GM21390 (cell line): ENCODE measurements at regions not wholly inside any gene's neighbourhood (a gene's known extent, or its start where the extent isn't known, plus 50 kb on each side); places are given as distances from the start of the nearest gene placed in this dataset.
"Not testable (repeated sequence)": the region's sequence is repeated elsewhere in the genome, so short reads cannot be mapped to it uniquely, and the experiment has no call there.

Experiments
- ATAC-seq: cut with Tn5 transposase; IDR thresholded peaks from one replicate; pipeline ENCODE4 v1.9.1; 2021; ENCODE audit not compliant: unreplicated experiment

DNA sequence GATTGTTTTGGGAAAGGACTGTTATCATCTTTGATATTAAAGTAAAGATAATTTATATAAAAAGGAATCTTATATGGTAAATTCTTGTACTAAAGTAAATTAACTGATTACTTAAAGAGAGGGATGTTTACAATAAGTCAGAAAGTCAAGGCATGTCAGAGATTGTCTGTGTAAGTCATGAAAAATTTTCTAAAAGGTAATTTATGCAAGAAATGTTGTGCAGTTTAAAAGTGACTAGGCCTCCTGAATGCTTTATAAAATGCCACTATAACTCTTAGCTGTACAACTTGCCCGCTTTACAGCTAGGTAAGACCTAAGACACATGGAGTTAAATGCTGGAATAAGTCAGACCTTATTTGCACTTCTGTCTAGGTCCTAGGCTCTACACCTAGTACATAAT, 692.9 kb downstream of the GBE1 start:
- no peak for ATAC-seq

DNA sequence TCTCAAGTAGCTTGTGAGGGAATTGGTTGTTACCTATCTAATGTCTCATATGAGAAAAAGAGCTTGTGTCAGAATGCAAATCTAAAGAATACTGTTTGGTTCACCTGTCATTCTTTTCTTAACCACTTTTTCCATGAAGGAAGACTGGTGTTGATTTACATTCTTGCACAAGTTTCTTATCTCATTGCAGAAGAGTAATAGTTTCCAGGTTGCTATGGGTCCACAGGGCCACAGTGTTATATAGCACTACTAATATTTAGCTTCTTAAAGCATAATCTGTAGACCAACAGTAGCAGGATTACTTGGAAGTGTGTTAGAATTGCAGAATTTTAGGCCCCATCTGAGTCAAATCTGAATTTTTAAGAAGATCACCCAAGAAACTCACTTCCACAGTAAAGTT, 697.5 kb downstream of the GBE1 start:
- ATAC-seq: no peak

DNA sequence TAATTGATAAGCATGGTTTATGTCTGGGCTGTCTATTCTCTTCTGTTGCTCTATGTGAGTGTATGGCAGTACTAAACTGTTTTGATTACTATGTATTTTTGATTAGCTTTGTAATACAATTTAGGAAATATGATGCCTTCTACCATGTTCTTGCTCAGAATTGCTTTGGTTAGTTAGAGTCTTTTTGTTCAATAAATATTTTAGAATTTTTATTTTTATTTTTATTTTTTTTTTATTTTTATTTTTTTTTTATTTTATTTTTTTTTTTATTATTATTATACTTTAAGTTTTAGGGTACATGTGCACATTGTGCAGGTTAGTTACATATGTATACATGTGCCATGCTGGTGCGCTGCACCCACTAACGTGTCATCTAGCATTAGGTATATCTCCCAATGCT, 710.3 kb downstream of the GBE1 start:
- not testable (repeated sequence) for ATAC-seq

DNA sequence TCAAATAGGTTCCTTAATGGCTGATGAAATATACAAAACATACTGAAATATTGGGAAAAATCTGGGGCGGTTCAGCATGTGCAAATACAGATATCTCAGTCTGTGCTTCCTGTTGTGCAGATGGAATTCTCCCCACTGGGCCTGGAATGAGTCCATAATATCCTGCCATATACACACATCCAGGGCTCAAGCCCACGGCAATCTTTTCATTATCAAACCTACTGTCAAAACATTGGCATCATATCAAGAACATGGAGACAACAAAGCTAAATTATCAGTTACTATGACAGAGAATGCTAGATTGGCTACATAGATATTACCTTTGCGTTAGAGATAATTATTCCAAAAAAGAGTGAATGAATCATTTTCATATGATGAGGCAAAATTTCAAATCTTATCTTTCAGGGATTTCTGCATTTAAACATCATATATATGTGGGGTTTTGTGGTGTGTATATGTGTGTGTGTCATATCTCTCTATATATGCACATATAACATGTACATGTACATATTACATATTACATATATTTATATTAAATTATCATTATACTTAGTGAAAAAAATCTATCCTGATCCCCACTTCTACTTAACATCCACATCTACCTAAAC, 713.3 kb downstream of the GBE1 start:
- ATAC-seq: no peak

DNA sequence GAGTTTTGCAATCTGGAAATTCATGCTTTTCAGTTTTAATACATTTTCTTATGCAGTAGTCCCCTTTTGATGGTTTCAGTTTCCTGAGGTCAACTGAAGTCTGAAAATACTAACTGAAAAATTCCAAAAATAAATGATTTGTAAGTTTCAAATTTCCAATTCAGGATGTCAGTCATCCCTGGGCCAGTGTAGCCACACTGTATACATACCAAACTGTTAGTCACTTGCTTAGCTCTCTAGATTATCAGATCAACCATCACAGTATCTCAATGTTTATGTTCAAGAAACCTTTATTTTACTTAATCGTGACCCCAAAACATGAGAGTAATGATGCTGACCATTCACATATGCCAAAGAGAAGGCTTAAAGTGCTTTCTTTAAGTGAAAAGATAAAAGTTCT, 715.5 kb downstream of the GBE1 start:
- ATAC-seq: no peak

DNA sequence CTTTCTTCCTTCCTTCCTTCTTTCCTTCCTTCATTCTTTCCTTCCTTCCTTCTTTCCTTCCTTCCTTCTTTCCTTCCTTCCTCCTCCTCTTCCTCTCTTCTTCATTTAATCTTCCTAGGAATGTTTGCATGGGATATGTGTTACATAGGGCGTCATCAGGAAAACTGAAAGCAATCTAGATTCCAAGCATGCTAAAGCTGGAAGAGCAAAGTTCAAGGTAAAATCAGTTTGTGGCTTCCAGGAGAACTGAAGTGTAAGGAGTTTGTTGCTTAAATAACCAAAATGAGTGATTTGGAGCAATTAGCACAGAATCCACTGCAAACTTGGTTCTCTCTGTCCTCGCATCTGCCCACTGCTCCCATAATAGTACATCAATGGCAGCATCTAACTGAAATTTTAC, 716.2 kb downstream of the GBE1 start:
- ATAC-seq: no peak

DNA sequence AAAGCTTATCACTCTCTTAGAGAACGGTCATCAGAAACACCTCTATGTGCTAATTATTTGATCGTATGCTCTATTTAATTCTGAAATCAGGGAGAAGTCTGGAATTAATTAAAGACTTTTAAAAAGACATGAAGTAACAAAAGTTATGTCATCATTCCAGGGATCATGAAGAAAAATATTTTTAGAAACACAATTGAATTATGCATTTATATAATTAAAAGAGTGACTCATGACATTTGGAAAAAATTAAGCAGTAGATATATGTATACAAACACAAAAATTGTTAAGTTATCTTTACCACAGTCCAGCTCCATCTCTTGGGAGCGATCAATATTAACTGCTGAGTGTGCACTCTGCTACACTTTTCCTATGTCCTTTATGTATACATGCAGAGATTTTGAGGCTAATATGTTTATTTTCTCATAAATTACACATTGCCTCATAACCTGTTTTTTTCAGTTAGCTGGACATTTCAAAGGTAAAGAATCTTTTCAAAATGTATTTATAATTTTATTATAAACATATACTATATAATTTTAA, 717.7 kb downstream of the GBE1 start:
- no peak for ATAC-seq

DNA sequence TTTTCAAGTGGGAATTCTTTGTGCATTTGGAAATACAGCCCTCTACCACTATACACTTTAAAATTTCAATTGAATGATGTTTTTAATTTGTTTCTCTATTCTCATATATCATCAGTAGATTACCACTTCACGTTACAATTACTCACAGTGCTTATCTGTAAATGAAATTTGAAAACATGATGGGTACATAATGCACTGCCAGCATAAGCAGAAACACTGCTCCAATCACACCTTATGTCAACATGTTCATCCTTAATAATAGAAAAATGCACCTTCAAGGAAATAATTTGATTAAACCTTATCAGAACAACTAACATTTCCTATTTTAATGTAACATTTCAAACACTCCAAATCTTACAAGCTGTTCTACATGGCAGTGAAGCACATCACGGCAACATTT, 718.4 kb downstream of the GBE1 start:
- ATAC-seq: no peak

DNA sequence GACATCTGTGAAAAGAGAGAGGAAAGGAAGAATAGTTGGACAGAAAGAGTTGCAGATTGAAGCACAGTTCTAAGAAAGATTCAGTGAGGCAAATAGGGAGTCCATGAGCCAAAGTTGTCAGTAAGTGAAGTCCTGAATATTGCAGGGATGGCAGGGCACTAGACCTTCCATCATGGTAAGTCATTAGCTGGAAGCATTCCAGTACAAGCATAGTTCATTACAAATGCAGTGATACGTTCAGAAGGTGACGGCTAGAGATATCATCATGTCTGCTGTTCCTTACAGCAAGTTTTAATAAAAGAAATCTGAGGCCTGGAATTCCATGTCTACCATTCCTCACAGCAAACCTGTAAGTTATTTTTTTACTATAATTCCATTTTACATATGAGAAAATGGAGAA, 720.1 kb downstream of the GBE1 start:
- no peak for ATAC-seq

DNA sequence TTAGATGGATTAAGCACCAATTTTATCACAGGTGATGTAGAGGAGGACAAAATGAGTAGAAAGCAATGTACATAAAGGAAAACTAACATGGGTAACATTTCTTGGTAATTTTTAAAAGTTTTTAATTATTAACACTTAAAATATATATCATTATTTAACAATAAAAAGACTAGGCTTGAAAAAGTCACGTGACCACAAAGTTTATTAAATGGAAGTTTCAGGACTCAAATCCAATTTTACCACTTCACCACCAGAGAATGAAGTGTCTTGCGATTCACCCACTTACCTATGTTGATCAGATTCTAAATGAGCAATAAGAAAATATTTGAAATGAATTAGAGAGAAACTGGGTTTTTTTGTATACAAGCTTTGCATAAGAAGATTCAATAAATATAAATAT, 721.3 kb downstream of the GBE1 start:
- no peak for ATAC-seq

DNA sequence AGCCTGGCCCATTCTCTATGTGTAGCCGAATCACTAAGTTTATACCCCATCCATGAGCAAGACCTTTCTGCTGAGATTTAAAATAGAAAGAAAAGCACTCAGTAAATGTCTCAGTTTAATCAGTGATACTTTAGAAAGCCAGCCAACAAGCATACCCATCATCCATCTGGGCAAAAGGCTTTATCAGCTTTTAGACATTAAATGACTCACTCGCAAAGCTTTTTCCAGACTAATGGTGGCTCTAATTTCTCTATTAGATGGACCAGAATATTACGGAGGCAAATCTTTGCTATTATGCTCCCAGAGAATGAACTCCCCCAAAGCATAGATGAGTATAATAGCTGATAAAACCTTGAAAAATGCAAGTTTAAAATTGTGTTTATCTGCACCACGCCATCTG, 727.8 kb downstream of the GBE1 start:
- ATAC-seq: no peak

DNA sequence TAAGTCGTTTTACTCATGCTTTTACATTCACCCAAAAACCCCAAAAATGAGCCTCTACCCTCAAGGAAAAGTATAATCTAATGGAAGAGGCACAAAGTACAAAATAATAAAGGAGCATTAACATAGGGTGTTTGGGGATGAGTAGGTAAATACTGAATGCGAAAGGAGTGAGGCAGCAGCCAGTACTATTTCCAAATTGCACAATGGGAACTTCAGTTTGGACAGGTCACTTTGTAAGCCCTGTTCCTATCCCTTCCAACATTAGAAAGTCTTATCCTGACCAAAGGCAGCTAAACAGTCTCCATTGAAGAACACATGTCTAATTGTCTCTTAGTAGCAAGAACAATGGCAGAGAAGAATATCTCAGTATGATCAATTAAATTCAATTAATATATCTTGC, 728.3 kb downstream of the GBE1 start:
- ATAC-seq: no peak

DNA sequence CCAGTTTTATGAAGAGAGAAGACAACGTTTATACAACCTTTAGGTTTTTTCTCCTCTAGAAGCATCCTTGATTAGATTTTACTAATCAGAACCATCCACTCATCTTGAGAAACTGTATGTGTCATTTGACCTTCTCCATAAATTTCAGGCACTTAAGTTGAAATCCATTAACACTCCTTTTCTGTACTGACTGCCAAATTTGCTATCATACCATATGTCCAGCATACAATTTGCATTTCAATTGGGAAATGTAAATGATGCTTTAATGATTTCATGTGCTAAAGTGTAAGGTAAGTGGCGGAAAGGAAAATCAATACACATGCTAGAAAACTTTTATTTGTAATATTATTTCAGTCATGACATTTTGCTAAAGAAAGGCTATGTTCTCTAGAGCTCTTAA, 731.6 kb downstream of the GBE1 start:
- no peak for ATAC-seq

DNA sequence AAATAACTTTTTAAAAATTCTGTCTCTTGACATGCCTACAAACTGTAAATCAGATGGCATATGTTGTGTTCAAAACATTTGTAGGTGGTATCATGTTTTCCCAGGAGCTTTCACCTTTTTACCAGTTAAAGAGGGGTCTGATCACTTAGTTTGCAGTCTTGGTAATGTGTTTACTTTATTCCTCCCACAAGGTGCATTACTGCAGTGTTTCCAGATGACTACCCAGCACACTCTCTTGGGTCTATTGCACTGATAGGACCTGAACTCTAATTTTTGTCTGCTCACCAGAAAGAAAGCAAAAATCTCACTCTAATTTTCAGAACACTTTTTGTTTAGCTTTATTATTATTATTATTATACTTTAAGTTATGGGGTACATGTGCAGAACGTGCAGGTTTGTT, 734.1 kb downstream of the GBE1 start:
- no peak for ATAC-seq

DNA sequence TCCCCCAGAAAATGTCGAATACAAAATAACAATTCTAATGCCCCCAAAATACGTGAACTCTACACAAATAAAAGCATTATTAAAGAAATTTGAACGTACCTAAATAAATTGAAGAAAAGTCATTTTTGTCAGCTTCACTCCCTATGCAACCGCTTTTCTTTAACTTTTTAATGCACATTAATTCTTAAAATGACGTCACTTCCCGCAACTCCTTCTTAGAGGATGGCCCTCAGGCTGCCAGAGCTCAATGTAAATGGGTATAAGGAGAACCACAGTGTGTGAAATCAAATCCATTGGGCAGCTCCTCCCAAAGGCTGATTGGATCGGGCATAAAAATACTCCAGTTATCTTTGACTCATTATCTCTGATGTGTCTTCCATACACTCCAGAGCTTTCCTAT, 736.9 kb downstream of the GBE1 start:
- no peak for ATAC-seq

DNA sequence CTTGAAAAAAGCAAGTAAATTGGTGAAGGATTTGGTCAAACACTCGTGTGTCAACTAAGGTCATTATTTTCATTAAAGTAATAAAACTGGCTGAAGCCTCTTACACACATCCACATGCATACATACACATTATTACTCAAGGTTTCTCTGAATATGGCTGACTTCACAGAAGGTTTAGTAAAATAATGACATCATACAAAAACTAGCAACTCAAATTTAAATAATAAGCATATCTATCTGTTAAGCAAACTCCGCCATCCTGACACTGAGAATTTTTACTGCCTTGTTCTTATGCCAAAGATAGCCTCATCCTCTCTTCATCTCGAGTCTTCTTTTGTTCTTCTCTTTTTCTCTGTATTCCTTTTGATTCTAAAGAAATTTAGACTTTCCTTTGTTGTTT, 739.1 kb downstream of the GBE1 start:
- ATAC-seq: no peak

DNA sequence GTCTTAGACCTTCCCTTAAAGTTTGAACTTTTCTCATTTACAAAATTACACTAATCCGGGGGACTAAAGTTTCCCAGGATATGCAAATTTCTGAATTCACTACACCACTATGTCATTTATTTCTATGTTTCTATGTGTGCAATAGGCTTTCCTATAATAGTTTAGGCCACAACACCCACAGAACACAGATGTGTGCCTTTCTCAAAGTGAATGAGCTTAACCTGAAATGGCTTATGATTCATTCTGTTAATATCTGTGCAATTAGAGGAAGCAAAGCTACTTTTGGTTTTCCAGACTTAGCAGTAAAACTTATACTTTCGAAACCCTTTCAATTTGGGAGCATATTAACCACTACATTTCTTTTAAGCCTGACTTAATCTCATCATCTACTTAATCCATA, 748.1 kb downstream of the GBE1 start:
- no peak for ATAC-seq

DNA sequence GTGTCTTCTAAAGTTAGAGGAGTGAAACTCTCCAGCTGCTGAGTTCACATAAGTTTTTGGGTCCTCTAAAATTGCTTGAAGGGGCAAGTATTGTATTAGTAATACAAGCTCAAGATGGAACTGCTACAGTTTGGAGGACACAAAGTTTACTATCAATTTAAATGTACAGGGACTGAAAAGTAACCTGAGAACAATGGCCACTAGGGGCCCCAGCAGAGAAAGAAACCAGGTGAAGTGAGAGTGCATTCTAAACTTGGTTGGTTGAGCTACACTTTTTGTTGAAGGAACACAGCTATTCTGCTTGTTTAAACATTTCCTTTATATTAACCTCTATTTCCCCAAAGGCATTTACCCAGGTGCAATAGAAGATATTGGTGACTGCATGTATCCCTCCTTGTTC, 755.5 kb downstream of the GBE1 start:
- no peak for ATAC-seq

DNA sequence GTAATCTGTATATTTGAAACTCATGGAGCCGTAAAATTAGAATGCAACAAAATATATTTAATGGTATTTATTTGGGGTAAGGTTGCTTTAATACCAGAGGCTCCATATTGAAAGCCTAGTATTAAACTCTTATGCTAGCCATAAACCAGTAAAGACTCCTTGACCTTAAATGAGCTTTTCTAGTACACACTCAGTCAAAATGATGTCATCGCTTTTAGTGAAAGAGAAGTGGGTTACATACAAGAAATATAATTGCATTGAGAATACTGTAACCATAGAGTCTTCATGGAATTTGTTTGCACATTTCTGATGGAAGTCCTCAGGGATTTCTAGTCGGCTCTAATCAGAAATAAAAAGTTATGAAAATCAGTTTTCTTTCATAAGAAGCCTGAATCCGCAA, 757.6 kb downstream of the GBE1 start:
- ATAC-seq: no peak

DNA sequence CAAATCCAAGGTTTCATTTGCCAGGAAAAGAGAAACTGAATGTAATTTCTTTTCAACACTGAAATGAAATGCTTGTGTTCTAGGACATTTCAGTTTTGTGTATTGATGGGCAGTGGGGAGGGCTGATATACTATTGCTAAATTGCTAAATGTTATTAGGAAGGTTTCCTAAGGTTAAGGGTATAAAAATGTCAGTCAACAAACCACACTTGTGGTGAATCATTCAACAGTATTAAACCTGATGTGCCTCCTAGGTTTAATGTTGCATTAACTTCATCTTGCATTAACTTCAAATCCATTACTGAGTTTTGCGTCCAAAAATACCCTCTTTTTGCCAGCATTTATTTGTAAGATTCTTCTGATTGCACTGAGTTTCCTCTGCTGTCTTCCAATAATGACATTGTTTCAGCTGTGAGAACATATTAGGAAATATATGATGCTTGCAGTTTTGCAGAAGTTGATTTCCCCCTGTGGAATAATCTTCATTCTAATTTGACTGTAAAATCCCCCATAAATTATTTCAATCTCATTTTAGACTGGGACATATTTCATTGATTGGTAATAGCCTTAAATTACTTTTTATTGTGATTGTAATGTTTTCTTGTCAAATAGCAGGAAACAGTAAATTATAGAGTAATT, 758.3 kb downstream of the GBE1 start:
- ATAC-seq: no peak

DNA sequence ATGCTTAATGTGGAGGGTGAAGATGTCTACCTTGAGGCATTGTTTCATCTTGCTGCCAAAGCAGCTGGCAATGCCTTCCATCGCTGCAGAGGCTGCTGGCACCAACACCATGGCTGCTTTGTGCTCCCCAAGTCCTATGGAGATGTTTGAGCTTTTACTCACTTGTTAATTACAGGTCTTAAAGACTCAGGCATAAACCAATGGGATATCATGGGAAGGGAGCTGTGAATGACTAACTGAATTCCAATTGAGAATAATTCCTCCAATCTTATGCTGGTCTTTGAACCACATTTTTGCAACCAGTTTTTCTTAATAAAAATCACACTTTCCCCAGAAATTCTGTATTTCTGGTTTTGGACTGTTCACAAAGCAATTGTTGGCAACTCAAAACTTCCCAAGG, 762.0 kb downstream of the GBE1 start:
- ATAC-seq: no peak

DNA sequence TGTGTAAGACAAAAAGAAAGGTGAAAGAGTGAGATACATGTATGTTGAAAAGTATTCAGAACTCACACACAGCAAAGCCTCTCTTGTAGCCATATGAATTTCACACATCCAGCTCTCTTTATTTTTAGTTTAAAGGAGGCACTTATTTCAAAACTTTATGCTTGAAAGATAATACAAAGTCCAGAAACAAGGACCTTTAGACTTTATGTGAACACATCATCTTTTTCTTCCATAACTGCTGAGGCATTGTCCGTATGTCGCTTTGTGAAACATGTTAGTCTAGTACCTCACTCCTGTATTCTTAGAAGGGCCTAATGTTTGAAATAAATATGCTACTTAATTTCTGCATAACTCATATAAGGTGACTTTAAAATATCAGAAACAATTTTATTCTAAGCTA, 763.4 kb downstream of the GBE1 start:
- no peak for ATAC-seq

DNA sequence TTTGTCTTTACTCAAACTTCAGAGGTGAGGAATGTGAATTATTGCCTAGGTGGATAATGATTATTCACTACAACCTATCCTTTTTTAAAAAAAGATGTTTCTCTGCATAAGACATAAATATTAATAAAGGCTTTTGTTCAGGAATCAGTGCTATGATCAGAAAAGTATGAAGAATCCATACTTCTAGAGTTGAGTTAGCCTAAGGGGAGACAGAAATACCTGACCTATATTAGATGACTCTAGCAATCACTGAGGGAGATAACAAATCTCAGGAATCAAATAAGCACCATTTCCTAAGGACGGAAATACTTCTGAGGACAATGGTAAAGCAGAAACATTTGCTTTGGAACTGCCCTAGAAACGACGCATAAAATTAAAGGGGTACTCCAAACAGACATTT, 763.8 kb downstream of the GBE1 start:
- no peak for ATAC-seq
